HG03060 (cell line): ENCODE measurements at regions not wholly inside any gene's neighbourhood (a gene's known extent, or its start where the extent isn't known, plus 50 kb on each side); places are given as distances from the start of the nearest gene placed in this dataset.
"Not testable (repeated sequence)": the region's sequence is repeated elsewhere in the genome, so short reads cannot be mapped to it uniquely, and the experiment has no call there.

Experiments
- ATAC-seq: cut with Tn5 transposase; IDR thresholded peaks from one replicate; pipeline ENCODE4 v1.9.1; 2021; ENCODE audit warnings: low read depth, moderate number of reproducible peaks; ENCODE audit not compliant: unreplicated experiment

GRCh38 chr3:66836363-66837152, 161.5 kb upstream of the KBTBD8 start:
- no peak for ATAC-seq

DNA sequence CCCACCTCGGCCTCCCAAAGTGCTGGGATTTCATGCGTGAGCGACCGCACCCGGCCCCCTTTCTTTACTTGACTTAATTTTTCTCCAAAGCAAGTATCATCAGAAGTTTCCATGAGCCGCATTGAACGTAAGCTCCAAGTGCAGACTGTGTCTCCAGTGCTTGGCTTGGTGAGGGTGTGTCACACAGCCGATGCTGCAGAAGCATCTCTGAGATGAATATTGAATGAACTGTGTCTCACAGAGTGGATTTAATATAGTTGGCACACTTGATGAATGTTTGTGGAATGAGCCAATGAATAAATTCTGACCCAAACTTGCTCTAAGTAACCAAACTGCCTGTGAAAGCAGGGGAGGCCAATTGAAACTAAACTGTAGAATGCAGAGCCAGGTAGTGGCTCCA, 159.4 kb upstream of the KBTBD8 start:
- ATAC-seq, result no peak

- no peak for ATAC-seq
These were observed 158.6 kb upstream of the KBTBD8 start for GRCh38 chr3:66839508-66839907.

GRCh38 chr3:66842761-66843464, 155.2 kb upstream of the KBTBD8 start:
- ATAC-seq, result not testable (repeated sequence)

DNA sequence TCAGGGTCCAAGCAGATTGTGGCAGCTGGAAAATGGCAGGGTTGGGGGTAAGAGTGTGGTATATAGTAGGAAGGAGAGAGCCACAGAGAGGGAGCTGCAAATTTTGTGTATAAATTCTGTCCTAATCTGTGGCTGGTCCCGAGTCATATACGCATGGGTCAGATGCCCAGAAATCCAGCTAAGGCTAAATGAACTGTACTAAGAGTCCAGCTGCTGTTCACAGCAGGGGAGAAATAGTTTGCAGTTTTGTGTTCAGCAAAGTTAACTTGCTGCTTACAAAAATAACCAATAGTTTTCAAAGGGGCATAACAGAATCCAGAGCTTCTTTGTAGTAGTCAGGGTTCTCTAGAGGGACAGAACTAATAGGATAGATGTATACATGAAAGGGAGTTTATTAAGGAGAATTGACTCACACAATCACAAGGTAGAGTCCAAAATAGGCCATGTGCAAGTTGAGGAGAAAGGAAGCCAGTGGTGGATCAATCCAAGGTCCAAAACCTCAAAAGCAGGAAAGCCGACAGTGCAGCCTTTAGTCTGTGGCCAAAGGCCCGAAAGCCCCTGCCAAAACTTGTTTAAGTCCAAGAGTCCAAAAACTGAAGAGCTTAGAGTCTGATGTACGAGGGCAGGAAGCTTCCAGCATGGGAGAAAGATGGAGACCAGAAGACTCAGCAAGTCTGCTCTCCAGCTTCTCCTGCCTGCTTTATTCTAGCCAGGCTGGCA, 146.1 kb upstream of the KBTBD8 start:
- ATAC-seq, result no peak

GRCh38 chr3:66854601-66855151, 143.4 kb upstream of the KBTBD8 start:
- no peak for ATAC-seq

GRCh38 chr3:66856533-66856932, 141.6 kb upstream of the KBTBD8 start:
- peak; percentile 66 for ATAC-seq

DNA sequence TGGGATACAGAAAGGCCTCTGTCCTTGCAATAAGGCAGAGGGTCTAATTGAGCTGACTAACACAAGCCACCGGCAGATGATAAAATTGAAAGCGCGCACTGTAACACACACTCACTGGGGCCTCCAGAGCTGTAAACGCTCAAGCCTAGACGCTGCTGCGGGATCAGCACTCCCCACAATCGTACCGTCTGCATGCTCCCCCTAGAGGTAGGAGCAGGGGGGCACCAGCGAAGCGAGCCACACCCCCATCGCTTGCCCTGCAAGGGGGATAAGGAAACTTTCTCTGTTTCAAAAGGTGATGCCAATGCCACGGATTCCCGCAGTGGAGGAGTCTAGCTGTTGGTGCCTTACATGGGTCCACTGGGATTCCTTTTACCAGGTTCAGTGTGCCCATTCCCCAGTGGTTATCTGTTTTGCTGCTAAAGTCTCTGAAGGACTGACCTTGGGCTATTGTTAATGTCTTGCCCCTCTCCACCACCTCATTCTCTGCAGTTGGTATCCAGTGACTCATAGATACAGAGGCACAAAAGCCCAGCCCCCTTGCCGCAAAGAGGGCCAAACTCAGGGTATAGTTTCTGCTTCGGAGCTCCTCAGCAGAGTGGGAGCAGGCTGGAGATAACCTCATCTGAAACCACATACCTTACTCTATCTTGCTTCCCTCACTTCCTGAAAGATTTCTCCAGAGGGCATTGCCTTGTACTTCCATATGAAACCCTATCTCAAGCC, 139.3 kb upstream of the KBTBD8 start:
- no peak for ATAC-seq

- no peak for ATAC-seq
These were observed 137.3 kb upstream of the KBTBD8 start for GRCh38 chr3:66860771-66861170.

- no peak for ATAC-seq
These were observed 134.6 kb upstream of the KBTBD8 start for GRCh38 chr3:66863205-66864111.

- no peak for ATAC-seq
These were observed 113.4 kb upstream of the KBTBD8 start for GRCh38 chr3:66884659-66885058.

GRCh38 chr3:66885326-66886000, 112.6 kb upstream of the KBTBD8 start:
- ATAC-seq, result no peak

GRCh38 chr3:66889750-66890494, 108.2 kb upstream of the KBTBD8 start:
- ATAC-seq, result no peak

DNA sequence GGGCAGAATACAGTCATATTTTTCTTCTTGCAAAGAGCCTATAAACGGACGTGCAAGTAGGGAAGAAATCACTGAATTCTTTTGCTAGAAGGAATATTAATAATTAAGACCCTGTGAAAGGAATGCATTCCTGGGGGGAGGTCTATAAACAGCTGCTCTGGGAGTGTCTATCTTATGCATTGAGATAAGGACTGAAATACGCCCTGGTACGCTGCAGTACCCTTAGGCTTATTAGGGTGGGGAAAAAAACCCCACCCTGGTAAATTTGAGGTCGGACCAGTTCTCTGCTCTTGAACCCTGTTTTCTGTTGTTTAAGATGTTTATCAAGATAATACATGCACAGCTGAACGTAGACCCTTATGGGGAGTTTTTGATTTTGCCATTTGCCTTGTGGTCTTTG, 100.0 kb upstream of the KBTBD8 start:
- no peak for ATAC-seq

DNA sequence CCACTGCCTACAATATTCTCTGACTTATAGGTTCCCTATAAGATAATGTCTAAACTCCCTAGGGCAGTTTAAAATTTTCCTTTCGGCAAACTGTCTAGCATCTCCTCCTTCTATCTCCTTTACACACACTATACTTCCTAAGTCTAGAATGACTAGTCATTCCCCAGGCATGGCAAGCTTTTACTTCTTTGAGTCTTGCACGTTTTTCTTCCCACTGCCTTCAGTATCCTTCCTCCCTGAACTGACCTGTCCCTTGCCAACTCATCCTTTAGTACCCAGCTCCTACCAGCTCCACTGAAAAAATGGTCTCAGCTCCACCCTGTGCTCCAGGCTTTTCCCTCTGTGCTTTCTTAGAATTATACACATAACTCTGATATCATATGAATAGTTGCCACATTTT, 93.8 kb upstream of the KBTBD8 start:
- ATAC-seq, result no peak

DNA sequence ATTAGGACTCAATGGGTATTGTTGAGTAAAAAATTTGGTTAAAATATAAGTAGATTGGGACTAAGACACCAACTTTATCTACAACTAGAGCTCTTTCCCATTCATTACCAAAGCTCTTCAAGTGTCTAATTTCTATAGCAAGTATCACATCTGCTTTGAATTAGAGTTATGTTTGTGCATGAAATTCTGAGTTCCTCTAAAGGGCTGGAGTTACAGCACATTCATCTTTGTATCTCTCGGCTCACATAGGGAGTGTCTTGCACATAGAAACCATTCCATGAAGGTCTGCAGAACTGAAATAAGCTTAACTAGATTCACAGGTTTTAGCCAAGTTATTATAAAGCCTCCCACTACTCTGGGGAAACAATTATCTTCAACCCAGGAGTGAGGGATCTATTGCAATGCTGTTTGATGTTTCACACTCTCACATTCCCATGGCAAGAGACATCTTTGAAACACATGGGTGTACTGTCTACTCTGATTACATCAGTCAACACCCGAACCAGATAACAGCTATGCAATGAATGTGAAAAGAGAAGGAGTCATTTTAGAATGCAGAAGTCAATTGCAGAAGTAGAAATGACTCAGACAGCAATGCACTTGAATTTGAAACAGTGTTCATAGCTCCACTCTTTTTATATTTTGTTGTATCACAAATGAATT, 93.1 kb upstream of the KBTBD8 start:
- ATAC-seq, result no peak

- ATAC-seq, result no peak
These were observed 91.0 kb upstream of the KBTBD8 start for GRCh38 chr3:66907136-66907535.
